ENCODE measurements at regions not wholly inside any gene's neighbourhood (a gene's known extent, or its start where the extent isn't known, plus 50 kb on each side); places are given as distances from the start of the nearest gene placed in this dataset.

DNA sequence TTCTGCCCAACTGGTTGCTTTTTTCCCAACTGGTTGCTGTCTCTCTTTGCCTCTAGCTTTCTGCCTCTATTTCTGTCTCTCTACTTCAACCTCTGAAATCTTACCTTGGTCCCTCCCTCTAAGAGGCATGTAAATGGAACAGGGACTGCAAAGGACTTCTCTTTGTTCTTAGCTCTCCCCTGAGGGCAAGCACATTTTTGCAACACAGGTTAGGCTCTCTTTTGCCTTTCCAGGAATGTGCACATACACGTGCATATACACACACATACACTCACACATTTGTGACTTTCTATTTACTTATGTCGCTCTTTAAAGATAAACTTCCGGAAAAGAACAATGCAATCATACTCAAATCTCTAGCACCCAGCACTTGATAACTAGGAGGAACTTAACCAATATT, 262.6 kb upstream of the DDX18 start:
- no peaks in the 10 kb centered on the region for H3K36me3 ChIP-seq
- H3K4me3 ChIP-seq: no peak overlapping the region
- no peaks in the 10 kb centered on the region for H3K4me1 ChIP-seq
- H3K27ac ChIP-seq: no peak overlapping the region
- no peaks in the 10 kb centered on the region for H3K9me3 ChIP-seq
- no peaks in the 10 kb centered on the region for H3K27me3 ChIP-seq
- no peak for TF ChIP-seq POLR2A (IDR thresholded peaks at IDR 0.05)
- TF ChIP-seq, protein P1, sequence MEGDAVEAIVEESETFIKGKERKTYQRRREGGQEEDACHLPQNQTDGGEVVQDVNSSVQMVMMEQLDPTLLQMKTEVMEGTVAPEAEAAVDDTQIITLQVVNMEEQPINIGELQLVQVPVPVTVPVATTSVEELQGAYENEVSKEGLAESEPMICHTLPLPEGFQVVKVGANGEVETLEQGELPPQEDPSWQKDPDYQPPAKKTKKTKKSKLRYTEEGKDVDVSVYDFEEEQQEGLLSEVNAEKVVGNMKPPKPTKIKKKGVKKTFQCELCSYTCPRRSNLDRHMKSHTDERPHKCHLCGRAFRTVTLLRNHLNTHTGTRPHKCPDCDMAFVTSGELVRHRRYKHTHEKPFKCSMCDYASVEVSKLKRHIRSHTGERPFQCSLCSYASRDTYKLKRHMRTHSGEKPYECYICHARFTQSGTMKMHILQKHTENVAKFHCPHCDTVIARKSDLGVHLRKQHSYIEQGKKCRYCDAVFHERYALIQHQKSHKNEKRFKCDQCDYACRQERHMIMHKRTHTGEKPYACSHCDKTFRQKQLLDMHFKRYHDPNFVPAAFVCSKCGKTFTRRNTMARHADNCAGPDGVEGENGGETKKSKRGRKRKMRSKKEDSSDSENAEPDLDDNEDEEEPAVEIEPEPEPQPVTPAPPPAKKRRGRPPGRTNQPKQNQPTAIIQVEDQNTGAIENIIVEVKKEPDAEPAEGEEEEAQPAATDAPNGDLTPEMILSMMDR (IDR thresholded peaks at IDR 0.05): no peak
- no peak for DNase-seq

DNA sequence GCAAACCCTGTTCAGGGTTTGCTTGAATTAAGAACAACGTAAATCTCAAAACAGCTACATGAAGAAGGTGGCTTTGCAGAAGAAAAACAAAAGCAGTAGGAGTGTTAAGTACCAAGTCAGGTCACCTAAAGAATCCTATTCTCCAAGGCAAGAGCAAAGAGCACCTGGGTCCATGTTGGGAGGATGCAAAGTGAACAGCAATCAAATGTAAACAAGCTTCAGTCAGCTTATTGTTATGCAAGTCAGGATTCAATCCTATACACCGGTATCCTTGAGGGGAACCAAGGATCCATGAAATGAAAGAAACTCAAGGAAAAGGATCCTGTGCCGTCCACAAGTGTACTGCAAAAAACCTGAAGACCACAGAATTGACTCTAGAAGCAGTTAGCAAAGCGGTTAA, 261.0 kb upstream of the DDX18 start:
- TF ChIP-seq, protein P1 (IDR thresholded peaks at IDR 0.05): no peak
- no peak for TF ChIP-seq POLR2A (IDR thresholded peaks at IDR 0.05)
- H3K36me3 ChIP-seq: no peaks in the 10 kb centered on the region
- H3K27me3 ChIP-seq: no peaks in the 10 kb centered on the region
- H3K9me3 ChIP-seq: no peaks in the 10 kb centered on the region
- no peak overlapping the region for H3K27ac ChIP-seq
- no peak for DNase-seq
- H3K4me1 ChIP-seq: no peaks in the 10 kb centered on the region
- H3K4me3 ChIP-seq: no peak overlapping the region

DNA sequence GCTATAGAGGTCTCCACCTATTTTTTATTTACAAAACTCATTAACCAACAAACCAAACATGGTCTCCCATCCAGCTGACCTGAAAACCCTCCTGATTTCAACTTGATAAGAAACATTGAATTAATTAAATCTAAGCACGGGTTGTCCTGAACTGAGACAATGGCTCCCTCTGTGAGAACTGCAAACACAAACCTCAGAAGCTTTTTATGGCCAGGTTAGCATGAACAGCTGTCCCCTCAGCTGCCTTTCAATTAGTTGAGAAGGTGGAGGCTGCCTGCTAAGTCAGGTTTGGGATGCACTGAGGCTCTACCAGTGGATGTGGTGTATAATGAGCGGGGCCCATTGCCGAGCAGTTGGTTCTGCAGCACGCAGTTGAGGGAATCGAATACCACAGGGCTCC, 258.5 kb upstream of the DDX18 start:
- no peak overlapping the region for H3K4me3 ChIP-seq
- H3K27ac ChIP-seq: no peak overlapping the region
- no peaks in the 10 kb centered on the region for H3K4me1 ChIP-seq
- no peak for TF ChIP-seq POLR2A (IDR thresholded peaks at IDR 0.05)
- TF ChIP-seq, protein P1 (IDR thresholded peaks at IDR 0.05): no peak
- no peaks in the 10 kb centered on the region for H3K27me3 ChIP-seq
- no peaks in the 10 kb centered on the region for H3K36me3 ChIP-seq
- H3K9me3 ChIP-seq: no peaks in the 10 kb centered on the region
- DNase-seq: no peak

DNA sequence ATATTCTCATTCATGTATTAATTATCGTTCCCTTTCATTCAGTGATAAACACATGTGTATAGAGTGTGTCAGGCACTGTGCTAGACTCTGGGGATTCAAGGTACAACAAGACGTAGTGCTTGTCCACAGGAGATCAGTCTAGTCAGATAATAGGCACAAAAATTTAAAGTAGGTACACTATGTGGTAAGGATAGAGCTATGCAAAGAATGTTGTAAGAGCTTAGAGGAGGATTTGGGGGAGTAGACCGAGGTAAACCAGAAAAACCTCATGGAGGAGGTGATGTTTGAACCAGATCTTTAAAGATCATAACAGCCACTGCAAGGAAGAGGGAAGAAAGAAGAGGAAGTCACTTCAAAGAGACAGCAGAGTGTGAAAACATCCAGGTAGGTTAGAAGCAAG, 256.9 kb upstream of the DDX18 start:
- H3K36me3 ChIP-seq: no peaks in the 10 kb centered on the region
- no peak for DNase-seq
- no peak overlapping the region for H3K4me3 ChIP-seq
- H3K9me3 ChIP-seq: no peaks in the 10 kb centered on the region
- H3K27me3 ChIP-seq: no peaks in the 10 kb centered on the region
- H3K4me1 ChIP-seq: no peaks in the 10 kb centered on the region
- no peak overlapping the region for H3K27ac ChIP-seq
- no peak for TF ChIP-seq POLR2A (IDR thresholded peaks at IDR 0.05)
- TF ChIP-seq, protein P1 (IDR thresholded peaks at IDR 0.05): no peak

DNA sequence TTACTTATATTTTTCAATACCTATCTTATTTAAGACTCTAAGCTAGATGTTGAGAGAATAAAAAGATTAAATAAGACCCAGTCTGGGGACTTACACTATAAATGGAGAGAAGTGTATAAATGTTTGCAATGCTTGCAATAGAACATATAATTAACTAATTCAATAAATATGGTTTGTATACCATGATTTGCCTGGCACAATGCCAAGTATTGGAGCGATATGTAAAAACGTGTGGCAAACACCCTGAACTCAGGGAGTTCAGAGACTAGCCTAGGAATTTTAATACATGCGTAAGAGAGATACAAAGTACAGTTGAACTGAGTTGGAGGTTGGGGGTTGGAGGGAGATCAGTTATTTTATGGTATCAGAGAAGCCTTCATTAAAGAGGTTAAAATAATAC, 251.8 kb upstream of the DDX18 start:
- DNase-seq: no peak
- Histone ChIP-seq H3K9me3 (no peaks in the 10 kb centered on the region), H3K27me3 (no peaks in the 10 kb centered on the region), H3K27ac (no peak overlapping the region), H3K4me1 (no peaks in the 10 kb centered on the region), H3K36me3 (no peaks in the 10 kb centered on the region), H3K4me3 (no peak overlapping the region)
- no peak for TF ChIP-seq POLR2A (IDR thresholded peaks at IDR 0.05)
- TF ChIP-seq, protein P1 (IDR thresholded peaks at IDR 0.05): no peak

All from Peyer's patch (tissue), 4 donors.